ENCODE measurements at regions not wholly inside any gene's neighbourhood (a gene's known extent, or its start where the extent isn't known, plus 50 kb on each side); places are given as distances from the start of the nearest gene placed in this dataset.
"Not testable (repeated sequence)": the region's sequence is repeated elsewhere in the genome, so short reads cannot be mapped to it uniquely, and the experiment has no call there.

- not testable (repeated sequence) for TF ChIP-seq POLR2A, CTCF (IDR thresholded peaks at IDR 0.05)
Observed at GRCh38 chr7:152589821-152590220, 86.1 kb downstream of the XRCC2 start.
